ENCODE measurements at regions not wholly inside any gene's neighbourhood (a gene's known extent, or its start where the extent isn't known, plus 50 kb on each side); places are given as distances from the start of the nearest gene placed in this dataset.

DNA sequence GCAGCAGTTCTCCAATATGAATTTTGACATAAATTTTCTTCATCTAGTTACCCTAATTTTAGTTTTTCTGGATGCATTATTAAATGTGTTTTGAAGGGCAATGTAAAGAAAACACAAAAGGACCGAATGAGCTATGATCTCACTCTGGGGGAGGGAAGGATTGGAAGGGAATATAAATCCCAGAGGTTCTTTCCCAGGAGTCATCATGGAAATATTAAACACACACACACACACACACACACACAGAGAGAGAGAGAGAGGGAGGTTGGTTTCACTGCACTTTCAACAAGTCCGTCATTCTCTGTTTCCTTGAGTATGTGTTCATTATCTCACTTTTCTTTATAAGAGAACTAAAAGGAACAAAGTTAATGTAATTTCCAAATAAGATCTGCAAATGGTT is 70.7 kb upstream of the DCBLD2 start:
- no peak overlapping the region for H3K56ac ChIP-seq (ENCODE audit: insufficient read length, low read depth, low read length)
- no peak overlapping the region for H3K27ac ChIP-seq (ENCODE audit: insufficient read length, low read depth, low read length)
- H3K23ac ChIP-seq (ENCODE audit: insufficient read length, low read depth, low read length) = no peak overlapping the region
- H2BK15ac ChIP-seq (ENCODE audit: low read depth, low read length) = no peak overlapping the region
- H3K27me3 Mint-ChIP-seq (ENCODE audit: low read depth) = no peaks in the 10 kb centered on the region
- no peak overlapping the region for H2BK20ac ChIP-seq (ENCODE audit: low read depth, low read length, poor library complexity, severe bottlenecking)
- no peaks in the 10 kb centered on the region for H3K4me1 Mint-ChIP-seq
- no peak overlapping the region for H3K18ac ChIP-seq (ENCODE audit: insufficient read length, low read depth, low read length)
- H3K23me2 ChIP-seq (ENCODE audit: insufficient read length, low read depth, low read length, poor library complexity, severe bottlenecking) = no peaks in the 10 kb centered on the region
- H2AK5ac ChIP-seq (ENCODE audit: insufficient read length, low read length) = no peak overlapping the region
- no peak overlapping the region for H2BK12ac ChIP-seq (ENCODE audit: insufficient read length, low read depth, low read length)
- no peak overlapping the region for H3K4me2 ChIP-seq (ENCODE audit: insufficient read depth, insufficient read length, low read length)
- no CpG with 5 or more reads among the region's 2 CpGs for WGBS (ENCODE audit: extremely low coverage, insufficient read length, low lambda C conversion rate)
- no peak overlapping the region for H4K5ac ChIP-seq (ENCODE audit: insufficient read length, low read depth, low read length)
- peaks cover 0 to 6% (median 3%) of the 10 kb centered on the region in 3 experiments; a peak in 3 of 7 replicates for H3K36me3 Mint-ChIP-seq (ENCODE audit: insufficient read depth in 1 of 3, low read depth in 3 of 3)
- H3K14ac ChIP-seq (ENCODE audit: insufficient read depth, low read length) = no peak overlapping the region
- H3K27me3 ChIP-seq (ENCODE audit: insufficient read depth, low read length) = no peaks in the 10 kb centered on the region
- H3K9me3 ChIP-seq (ENCODE audit: control insufficient read depth, low read depth, low read length) = no peaks in the 10 kb centered on the region
- TF ChIP-seq, protein P1, sequence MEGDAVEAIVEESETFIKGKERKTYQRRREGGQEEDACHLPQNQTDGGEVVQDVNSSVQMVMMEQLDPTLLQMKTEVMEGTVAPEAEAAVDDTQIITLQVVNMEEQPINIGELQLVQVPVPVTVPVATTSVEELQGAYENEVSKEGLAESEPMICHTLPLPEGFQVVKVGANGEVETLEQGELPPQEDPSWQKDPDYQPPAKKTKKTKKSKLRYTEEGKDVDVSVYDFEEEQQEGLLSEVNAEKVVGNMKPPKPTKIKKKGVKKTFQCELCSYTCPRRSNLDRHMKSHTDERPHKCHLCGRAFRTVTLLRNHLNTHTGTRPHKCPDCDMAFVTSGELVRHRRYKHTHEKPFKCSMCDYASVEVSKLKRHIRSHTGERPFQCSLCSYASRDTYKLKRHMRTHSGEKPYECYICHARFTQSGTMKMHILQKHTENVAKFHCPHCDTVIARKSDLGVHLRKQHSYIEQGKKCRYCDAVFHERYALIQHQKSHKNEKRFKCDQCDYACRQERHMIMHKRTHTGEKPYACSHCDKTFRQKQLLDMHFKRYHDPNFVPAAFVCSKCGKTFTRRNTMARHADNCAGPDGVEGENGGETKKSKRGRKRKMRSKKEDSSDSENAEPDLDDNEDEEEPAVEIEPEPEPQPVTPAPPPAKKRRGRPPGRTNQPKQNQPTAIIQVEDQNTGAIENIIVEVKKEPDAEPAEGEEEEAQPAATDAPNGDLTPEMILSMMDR (conservative IDR thresholded peaks at IDR 0.05) = no peak
- DNase-seq = no peak
- H3K27ac Mint-ChIP-seq = no peak overlapping the region
- no peak overlapping the region for H4K91ac ChIP-seq (ENCODE audit: insufficient read length, low read depth, low read length)
- H3K9me3 Mint-ChIP-seq = peaks cover 0 to 3% of the 10 kb centered on the region in 2 experiments; a peak in 2 of 5 replicates
- no peak overlapping the region for H2BK120ac ChIP-seq (ENCODE audit: low read depth, low read length, poor library complexity, severe bottlenecking)
- H3K79me1 ChIP-seq (ENCODE audit: insufficient read depth, low read depth, low read length, poor library complexity, severe bottlenecking) = no peaks in the 10 kb centered on the region
- H2BK5ac ChIP-seq (ENCODE audit: insufficient read length, low read length) = no peak overlapping the region
- H3K4ac ChIP-seq (ENCODE audit: low read depth, low read length) = no peak overlapping the region
- H3K79me2 ChIP-seq (ENCODE audit: insufficient read depth, low read length) = no peaks in the 10 kb centered on the region
- no peak overlapping the region for H2AFZ ChIP-seq (ENCODE audit: low read length)
- H4K8ac ChIP-seq (replicated peaks; ENCODE audit: insufficient read length, low read depth, low read length) = no peak overlapping the region
- H3K4me1 ChIP-seq (ENCODE audit: insufficient read depth, low read length) = no peaks in the 10 kb centered on the region; the same call in 1 of the 2 replicates
- H4K20me1 ChIP-seq (ENCODE audit: control insufficient read depth, insufficient read depth, insufficient read length) = no peaks in the 10 kb centered on the region
- H3K9ac ChIP-seq (ENCODE audit: extremely low read depth, insufficient read length, low read length) = no peak overlapping the region
- no peak overlapping the region for H3K4me3 Mint-ChIP-seq
- no peak overlapping the region for H3T11ph ChIP-seq (ENCODE audit: low read length)
